ENCODE measurements at regions not wholly inside any gene's neighbourhood (a gene's known extent, or its start where the extent isn't known, plus 50 kb on each side); places are given as distances from the start of the nearest gene placed in this dataset.

DNA sequence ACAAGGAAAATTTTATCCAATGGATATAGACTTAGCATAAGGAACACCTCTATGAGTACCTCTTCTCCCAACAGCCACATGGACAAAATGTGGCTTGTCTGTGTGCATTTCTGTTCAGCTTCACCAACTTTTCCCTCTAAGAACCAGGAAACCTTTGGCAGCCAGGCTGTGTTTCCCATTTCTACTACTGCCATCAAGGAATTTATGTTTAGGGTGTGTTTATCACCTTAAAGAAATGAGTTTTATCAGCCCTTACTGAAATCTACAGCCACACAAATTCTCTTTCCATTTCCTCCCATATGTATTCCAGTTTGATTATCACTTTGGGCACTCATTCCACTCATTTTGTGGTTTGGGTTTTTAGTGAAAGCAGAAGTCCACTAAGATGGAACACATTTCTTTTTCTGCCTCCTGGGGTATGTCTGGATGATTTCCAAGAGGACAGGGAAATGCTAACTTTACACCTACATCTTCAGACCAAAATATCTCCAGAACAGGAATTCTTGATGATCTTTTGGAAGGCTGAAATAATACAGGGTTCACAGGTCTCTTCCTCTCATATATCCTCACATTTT lies 82.6 kb upstream of the MAOA start:
- Histone ChIP-seq H3K27me3 (replicated peaks; ENCODE audit: control insufficient read depth, insufficient read depth, low read length) (no peaks in the 10 kb centered on the region), H3K4me3 (ENCODE audit: low read depth, low read length) (no peak overlapping the region), H3K36me3 (ENCODE audit: control insufficient read depth, insufficient read depth, low read length) (no peaks in the 10 kb centered on the region), H3K4me1 (no peaks in the 10 kb centered on the region), H3K9me3 (no peaks in the 10 kb centered on the region)
- DNase-seq: no peak
- no peak for TF ChIP-seq CTCF (IDR thresholded peaks at IDR 0.05; ENCODE audit: insufficient read depth in 1 of 2, low read depth in 1 of 2, low read length in 1 of 2, severe bottlenecking in 1 of 2, unreplicated experiment in 1 of 2)
- BruUV-seq (replicated peaks): no TSS peak
- no peaks in the 10 kb centered on the region for H3K36me3 Mint-ChIP-seq (ENCODE audit: insufficient read depth, unreplicated experiment)
- H3K27ac Mint-ChIP-seq (ENCODE audit: unreplicated experiment): no peak overlapping the region
- H3K9me3 Mint-ChIP-seq (ENCODE audit: unreplicated experiment): peaks cover 8% of the 10 kb centered on the region
- H3K27me3 Mint-ChIP-seq (ENCODE audit: insufficient read depth, unreplicated experiment): no peaks in the 10 kb centered on the region
- intact Hi-C loops (cut with micrococcal nuclease; ENCODE audit: unreplicated experiment): no loop called here
- ChIA-PET POLR2A (no interaction called here), CTCF (no interaction called here)
- H3K4me3 Mint-ChIP-seq (ENCODE audit: unreplicated experiment): no peak overlapping the region
- no peaks in the 10 kb centered on the region for H3K4me1 Mint-ChIP-seq (ENCODE audit: low read depth, unreplicated experiment)

DNA sequence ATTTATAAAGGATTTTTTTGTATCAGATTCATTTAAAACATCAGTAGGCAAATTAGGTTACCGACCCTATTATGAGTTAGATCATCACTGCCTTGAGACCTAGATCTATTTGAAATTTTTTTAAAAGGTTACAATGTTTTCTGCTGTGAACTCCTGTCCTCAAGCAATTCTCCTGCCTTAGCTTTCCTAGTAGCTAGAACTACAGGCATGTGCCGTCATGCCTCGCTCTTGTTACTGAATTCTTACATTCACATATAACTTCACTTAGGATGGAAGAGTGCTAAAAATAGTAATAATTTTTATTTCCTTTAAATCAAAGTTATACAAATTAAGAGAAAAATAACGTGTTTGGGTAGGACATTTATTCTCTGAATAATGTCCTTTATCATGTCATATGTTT lies 75.5 kb upstream of the MAOA start:
- POLR2A ChIA-PET: no interaction called here
- Mint-ChIP-seq H3K4me1 (ENCODE audit: low read depth, unreplicated experiment) (no peaks in the 10 kb centered on the region), H3K27ac (ENCODE audit: unreplicated experiment) (no peak overlapping the region), H3K9me3 (ENCODE audit: unreplicated experiment) (no peaks in the 10 kb centered on the region), H3K27me3 (ENCODE audit: insufficient read depth, unreplicated experiment) (no peaks in the 10 kb centered on the region), H3K4me3 (ENCODE audit: unreplicated experiment) (no peak overlapping the region), H3K36me3 (ENCODE audit: insufficient read depth, unreplicated experiment) (no peaks in the 10 kb centered on the region)
- Histone ChIP-seq H3K4me1 (no peaks in the 10 kb centered on the region), H3K4me3 (ENCODE audit: low read depth, low read length) (no peak overlapping the region), H3K27me3 (replicated peaks; ENCODE audit: control insufficient read depth, insufficient read depth, low read length) (no peaks in the 10 kb centered on the region), H3K36me3 (ENCODE audit: control insufficient read depth, insufficient read depth, low read length) (no peaks in the 10 kb centered on the region), H3K9me3 (no peaks in the 10 kb centered on the region)
- no TSS peak for BruUV-seq (replicated peaks)
- TF ChIP-seq CTCF (IDR thresholded peaks at IDR 0.05; ENCODE audit: insufficient read depth in 1 of 2, low read depth in 1 of 2, low read length in 1 of 2, severe bottlenecking in 1 of 2, unreplicated experiment in 1 of 2): no peak
- no peak for DNase-seq
- intact Hi-C loops (cut with micrococcal nuclease; ENCODE audit: unreplicated experiment): no loop called here
- CTCF ChIA-PET: no interaction called here

DNA sequence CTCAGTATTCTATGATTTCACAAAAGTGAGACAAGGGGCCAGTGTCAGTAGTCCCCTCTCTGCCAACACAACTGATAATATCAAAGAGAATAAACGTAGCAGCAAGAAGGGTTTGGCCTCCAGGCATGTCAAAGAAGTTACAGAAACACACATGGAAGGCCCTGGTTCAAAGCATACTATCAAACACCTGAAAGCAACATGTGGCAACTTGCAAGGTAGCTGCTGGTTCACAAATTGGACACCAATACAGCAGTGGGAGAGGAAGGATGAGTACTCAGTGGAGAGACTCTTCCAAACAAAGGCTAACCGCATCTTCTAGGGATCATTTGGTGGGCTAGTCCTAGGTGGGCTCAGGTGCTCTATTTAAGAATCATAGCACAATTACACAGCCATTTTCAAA lies 74.9 kb upstream of the MAOA start:
- Mint-ChIP-seq H3K4me1 (ENCODE audit: low read depth, unreplicated experiment) (no peaks in the 10 kb centered on the region), H3K36me3 (ENCODE audit: insufficient read depth, unreplicated experiment) (no peaks in the 10 kb centered on the region), H3K4me3 (ENCODE audit: unreplicated experiment) (no peak overlapping the region), H3K27ac (ENCODE audit: unreplicated experiment) (no peak overlapping the region), H3K9me3 (ENCODE audit: unreplicated experiment) (no peaks in the 10 kb centered on the region), H3K27me3 (ENCODE audit: insufficient read depth, unreplicated experiment) (no peaks in the 10 kb centered on the region)
- no peaks in the 10 kb centered on the region for H3K27me3 ChIP-seq (replicated peaks; ENCODE audit: control insufficient read depth, insufficient read depth, low read length)
- H3K36me3 ChIP-seq (ENCODE audit: control insufficient read depth, insufficient read depth, low read length): no peaks in the 10 kb centered on the region
- ChIA-PET POLR2A (no interaction called here), CTCF (no interaction called here)
- no peaks in the 10 kb centered on the region for H3K9me3 ChIP-seq
- no peak for DNase-seq
- H3K4me1 ChIP-seq: no peaks in the 10 kb centered on the region
- intact Hi-C loops (cut with micrococcal nuclease; ENCODE audit: unreplicated experiment): no loop called here
- BruUV-seq (replicated peaks): no TSS peak
- H3K4me3 ChIP-seq (ENCODE audit: low read depth, low read length): no peak overlapping the region
- no peak for TF ChIP-seq CTCF (IDR thresholded peaks at IDR 0.05; ENCODE audit: insufficient read depth in 1 of 2, low read depth in 1 of 2, low read length in 1 of 2, severe bottlenecking in 1 of 2, unreplicated experiment in 1 of 2)

All from Caco-2 (cell line).